ENCODE measurements at regions not wholly inside any gene's neighbourhood (a gene's known extent, or its start where the extent isn't known, plus 50 kb on each side); places are given as distances from the start of the nearest gene placed in this dataset.

GRCh38 chr1:87869567-87869966 lies 540.9 kb downstream of the LMO4 start:
- no peak for DNase-seq (ENCODE audit: low read depth in 2 of 2)

GRCh38 chr1:87872189-87872588 lies 543.5 kb downstream of the LMO4 start:
- DNase-seq (ENCODE audit: low read depth in 2 of 2): no peak

- DNase-seq (ENCODE audit: low read depth in 2 of 2): no peak
These were observed 544.0 kb downstream of the LMO4 start for GRCh38 chr1:87872692-87873091.

GRCh38 chr1:87878873-87879272 lies 550.2 kb downstream of the LMO4 start:
- no peak for DNase-seq (ENCODE audit: low read depth in 2 of 2)

- no peak for DNase-seq (ENCODE audit: low read depth in 2 of 2)
These were observed 551.5 kb downstream of the LMO4 start for GRCh38 chr1:87880098-87880760.

GRCh38 chr1:87880764-87881163 lies 552.1 kb downstream of the LMO4 start:
- DNase-seq (ENCODE audit: low read depth in 2 of 2): no peak

GRCh38 chr1:87883906-87884305 lies 555.2 kb downstream of the LMO4 start:
- DNase-seq (ENCODE audit: low read depth in 2 of 2): no peak

GRCh38 chr1:87884581-87884980 lies 555.9 kb downstream of the LMO4 start:
- DNase-seq (ENCODE audit: low read depth in 2 of 2): no peak

GRCh38 chr1:87885278-87886025 lies 556.8 kb downstream of the LMO4 start:
- DNase-seq (ENCODE audit: low read depth in 2 of 2): no peak

- no peak for DNase-seq (ENCODE audit: low read depth in 2 of 2)
These were observed 558.4 kb downstream of the LMO4 start for GRCh38 chr1:87887100-87887499.

- no peak for DNase-seq (ENCODE audit: low read depth in 2 of 2)
These were observed 559.8 kb downstream of the LMO4 start for GRCh38 chr1:87888446-87888845.

- no peak for DNase-seq (ENCODE audit: low read depth in 2 of 2)
These were observed 565.4 kb downstream of the LMO4 start for GRCh38 chr1:87894062-87894461.

GRCh38 chr1:87897481-87897880 lies 568.8 kb downstream of the LMO4 start:
- no peak for DNase-seq (ENCODE audit: low read depth in 2 of 2)

GRCh38 chr1:87898431-87898830 lies 569.8 kb downstream of the LMO4 start:
- DNase-seq (ENCODE audit: low read depth in 2 of 2): no peak

- DNase-seq (ENCODE audit: low read depth in 2 of 2): no peak
These were observed 570.3 kb downstream of the LMO4 start for GRCh38 chr1:87899017-87899416.

GRCh38 chr1:87899746-87900145 lies 571.1 kb downstream of the LMO4 start:
- DNase-seq (ENCODE audit: low read depth in 2 of 2): no peak

GRCh38 chr1:87902830-87903229 lies 574.1 kb downstream of the LMO4 start:
- DNase-seq (ENCODE audit: low read depth in 2 of 2): no peak

- DNase-seq (ENCODE audit: low read depth in 2 of 2): no peak
These were observed 574.6 kb downstream of the LMO4 start for GRCh38 chr1:87903242-87903641.

GRCh38 chr1:87904651-87905050 lies 576.0 kb downstream of the LMO4 start:
- DNase-seq (ENCODE audit: low read depth in 2 of 2): no peak

- DNase-seq (ENCODE audit: low read depth in 2 of 2): no peak
These were observed 577.0 kb downstream of the LMO4 start for GRCh38 chr1:87905651-87906050.

GRCh38 chr1:87906078-87906477 lies 577.4 kb downstream of the LMO4 start:
- no peak for DNase-seq (ENCODE audit: low read depth in 2 of 2)

- DNase-seq (ENCODE audit: low read depth in 2 of 2): no peak
These were observed 584.7 kb downstream of the LMO4 start for GRCh38 chr1:87913361-87913760.

GRCh38 chr1:87914396-87914795 lies 585.7 kb downstream of the LMO4 start:
- no peak for DNase-seq (ENCODE audit: low read depth in 2 of 2)

- DNase-seq (ENCODE audit: low read depth in 2 of 2): no peak
These were observed 587.1 kb downstream of the LMO4 start for GRCh38 chr1:87915771-87916170.

Measured in stimulated activated CD8-positive, alpha-beta memory T cell treated with anti-CD3 and anti-CD28 coated beads, Interleukin-2, amount 100 ng/mL, for 48 hours (primary cell).